HG02870 (cell line): ENCODE measurements at regions not wholly inside any gene's neighbourhood (a gene's known extent, or its start where the extent isn't known, plus 50 kb on each side); places are given as distances from the start of the nearest gene placed in this dataset.

Experiments
- ATAC-seq: cut with Tn5 transposase; IDR thresholded peaks from one replicate; pipeline ENCODE4 v1.9.1; 2021; ENCODE audit warnings: mild to moderate bottlenecking, moderate library complexity; ENCODE audit not compliant: unreplicated experiment

DNA sequence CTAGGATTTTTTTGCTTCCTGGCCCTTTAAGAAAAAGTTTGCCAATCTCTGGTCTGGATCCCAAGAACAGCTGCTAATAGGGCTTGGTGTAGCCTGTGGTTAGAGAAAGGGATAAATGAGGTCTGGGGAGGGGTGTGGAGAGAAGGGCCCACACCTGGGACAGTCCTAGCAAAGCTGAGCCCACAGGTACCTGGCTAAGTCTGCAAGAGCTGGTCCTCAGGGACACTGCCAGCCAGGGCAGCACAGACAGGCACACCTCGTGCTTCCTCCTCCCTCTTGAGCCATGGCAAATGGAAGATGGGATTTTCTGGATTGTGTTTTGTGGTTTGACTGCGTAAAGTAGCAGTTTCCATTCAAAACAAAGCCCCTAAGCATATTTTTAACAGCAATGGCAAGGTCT, 217.5 kb downstream of the SOX9 start:
- ATAC-seq = no peak

DNA sequence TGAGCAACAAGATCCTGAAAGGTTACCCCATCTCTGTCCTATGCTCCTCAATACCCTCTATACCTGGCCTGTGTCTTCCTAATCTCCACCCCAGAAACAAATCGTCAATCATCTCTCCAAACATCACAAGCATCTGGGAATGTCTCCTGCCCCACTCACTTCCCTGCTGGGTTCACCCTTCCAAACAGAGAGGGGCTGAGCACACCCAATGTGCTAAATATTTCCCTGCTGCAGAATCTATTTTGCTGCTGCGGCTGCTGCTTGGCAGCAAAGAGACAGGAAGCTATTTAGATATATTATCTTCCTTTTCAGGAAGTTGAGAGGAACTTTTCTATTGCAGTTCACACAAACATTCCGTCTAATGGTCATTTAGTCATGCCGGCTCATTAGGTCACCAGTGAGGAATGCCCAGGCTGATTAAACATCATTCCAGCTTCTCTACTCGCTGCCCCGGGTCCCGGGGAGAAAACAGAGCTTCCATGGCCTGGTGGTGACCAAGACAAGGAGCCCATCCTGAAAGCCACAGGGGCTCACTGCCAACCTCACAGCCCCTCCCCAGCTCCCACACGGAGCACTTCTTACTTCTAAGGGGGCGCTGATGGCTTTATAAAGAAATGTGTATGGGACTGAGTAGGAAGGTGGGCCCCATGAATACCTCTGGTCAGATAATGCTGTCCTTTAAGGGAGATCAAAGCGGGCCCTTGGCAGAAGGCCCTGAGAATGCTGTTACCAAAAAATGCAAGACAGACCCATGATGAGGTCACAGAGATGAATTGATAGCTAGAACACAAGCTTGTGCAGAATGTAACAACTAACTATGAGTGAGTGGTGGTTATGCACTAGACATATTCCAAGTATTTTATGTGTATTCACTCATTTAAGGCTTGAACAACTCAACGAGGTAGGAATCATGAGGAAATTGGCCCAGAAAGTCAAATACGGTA, 218.3 kb downstream of the SOX9 start:
- no peak for ATAC-seq

DNA sequence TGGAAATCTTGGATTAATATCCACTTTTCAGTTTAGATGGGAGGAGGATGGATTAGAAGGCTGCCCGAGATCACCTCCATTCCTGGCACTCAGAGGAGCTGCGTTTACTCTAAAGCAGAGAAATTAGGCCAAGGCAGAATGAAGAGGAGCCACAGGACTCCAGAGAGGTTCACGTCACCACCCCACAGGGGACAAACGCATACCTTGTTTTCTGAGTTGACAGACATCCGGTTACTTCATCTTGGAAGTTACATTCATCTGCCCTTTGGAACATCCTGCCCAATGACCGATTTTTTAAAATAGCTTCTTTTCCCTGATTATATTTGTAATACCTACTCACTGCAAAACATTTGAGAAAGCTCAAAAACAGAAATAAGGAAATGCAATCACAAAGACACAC, 220.0 kb downstream of the SOX9 start:
- no peak for ATAC-seq

DNA sequence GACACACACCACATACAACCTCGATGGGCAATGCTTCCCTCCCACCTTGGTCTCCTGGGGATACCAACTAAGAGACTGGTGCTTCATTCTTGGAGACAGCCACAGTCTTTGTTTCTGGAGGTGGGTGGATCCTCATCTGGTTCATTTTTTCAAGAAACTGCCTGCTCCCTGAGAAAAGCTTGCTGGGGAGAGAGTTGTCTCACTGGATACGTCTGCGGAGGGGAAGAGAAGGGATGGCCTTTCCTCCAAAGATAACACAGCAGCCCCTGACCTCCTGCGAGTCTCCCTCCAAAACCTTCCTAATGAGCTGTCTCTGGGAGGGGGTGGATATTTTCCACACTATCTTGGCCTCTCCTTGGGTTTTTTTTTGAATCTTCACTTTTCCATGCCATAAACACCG, 221.2 kb downstream of the SOX9 start:
- ATAC-seq = no peak

DNA sequence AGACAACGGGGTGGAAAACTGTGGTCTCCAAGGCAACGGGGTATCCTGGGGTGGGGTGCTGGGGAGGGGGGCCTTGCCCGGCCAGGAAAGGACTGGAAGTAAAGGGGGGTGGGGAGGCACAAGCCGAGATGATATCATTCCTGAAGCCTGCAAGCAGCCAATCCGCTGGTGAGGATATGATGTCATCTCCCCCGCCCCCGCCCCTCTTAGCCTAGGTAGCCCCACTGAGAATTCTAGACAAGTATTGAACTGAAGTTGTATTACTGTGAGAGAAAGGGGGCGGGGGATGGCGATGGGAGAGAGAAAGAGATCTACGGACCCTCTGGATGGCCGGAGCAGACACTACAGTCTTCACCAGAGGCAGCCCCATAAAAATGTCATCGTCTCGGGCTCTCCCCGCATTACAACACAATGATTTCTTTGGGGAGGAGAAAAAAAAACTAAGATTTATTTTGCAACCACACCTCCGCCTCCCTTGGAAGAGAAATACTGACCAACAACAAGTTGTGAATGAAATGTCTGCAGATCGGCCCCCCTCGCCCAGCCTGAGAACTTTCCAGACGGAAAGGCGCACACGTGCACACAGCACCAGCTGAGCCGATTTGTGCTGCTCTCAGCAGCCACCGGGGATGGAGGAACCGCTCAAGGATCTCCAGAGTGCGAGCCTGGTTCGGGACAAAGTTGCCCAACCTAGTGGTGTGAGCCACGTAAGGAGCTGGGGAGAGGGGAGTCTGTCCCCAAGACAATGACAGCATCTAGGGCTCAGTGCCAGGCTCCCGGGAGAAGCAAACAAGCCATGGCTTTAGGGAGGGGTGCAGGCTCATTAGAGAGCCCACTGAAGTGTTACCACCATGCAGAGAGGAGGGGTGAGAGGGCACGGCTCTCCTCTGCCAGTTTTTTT, 222.1 kb downstream of the SOX9 start:
- no peak for ATAC-seq

DNA sequence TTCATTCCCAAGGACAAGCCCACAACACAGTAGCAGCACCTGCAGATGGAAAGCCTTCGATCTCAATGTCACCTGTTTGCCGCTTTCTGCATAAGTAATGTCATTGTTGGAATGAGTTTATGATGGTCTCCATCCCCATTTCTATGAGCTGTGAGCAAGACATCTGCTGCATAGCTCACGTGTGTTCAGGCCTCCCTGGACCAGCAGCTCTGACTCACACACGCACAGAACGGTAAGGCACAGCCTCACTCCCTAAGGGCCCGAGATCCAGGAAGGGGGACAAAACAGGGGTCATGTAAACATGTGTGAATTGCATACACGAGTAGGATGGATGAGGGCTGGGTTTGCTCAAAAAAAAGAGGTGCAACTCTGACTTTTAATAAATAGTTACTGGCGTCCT, 223.1 kb downstream of the SOX9 start:
- ATAC-seq = no peak

DNA sequence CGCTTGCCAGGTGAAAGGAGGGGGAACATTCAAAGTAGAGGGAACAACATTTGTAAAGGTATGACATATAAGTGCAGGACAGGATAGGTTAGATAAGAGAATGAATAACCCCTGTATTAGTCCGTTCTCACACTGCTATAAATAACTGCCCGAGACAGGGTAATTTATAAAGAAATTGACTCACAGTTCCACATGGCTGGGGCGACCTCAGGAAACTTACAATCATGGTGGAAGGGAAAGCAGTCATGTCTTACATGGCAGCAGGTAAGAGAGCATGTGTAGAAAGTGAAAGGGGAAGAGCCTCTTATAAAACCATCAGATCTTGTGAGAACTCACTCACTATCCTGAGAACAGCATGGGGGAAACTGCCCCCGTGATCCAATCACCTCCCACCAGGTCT, 223.8 kb downstream of the SOX9 start:
- ATAC-seq = no peak

DNA sequence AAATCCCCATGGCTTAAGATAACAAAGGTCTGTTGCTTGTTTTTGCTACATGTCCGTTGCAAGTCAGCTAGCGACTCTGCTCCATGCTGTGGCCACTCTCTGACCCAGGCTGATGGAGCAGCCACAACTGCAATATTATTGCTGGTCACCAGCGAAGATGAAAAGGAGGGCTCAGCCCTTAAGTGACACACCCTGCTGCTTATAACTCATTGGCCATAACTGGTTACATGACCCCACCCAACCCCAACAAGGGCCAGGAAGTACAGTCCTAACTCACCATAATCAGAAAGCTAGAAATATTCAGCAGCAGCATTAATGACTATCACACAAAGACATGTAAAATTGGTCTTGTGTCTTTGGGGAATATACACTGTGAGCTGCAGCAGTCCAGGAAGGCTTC, 224.3 kb downstream of the SOX9 start:
- ATAC-seq = no peak

DNA sequence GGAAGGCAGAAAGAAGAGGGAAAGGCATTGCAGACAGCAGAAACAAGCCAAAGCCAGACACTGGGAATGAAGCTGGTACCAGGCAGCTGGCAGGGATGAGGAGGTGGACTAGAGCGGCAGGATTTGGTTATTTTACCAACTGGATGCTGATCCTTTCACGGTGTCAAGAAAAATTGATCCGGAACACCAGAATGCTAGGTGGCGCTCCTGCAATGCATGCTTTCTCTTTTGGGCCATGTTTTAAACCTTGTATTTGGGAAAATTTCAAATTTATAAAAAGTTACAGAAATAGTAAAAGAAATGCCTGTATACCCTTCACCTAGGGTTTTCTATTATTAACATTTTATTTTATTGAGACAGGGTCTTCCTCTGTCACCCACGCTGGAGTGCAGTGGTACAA, 224.7 kb downstream of the SOX9 start:
- ATAC-seq = no peak

DNA sequence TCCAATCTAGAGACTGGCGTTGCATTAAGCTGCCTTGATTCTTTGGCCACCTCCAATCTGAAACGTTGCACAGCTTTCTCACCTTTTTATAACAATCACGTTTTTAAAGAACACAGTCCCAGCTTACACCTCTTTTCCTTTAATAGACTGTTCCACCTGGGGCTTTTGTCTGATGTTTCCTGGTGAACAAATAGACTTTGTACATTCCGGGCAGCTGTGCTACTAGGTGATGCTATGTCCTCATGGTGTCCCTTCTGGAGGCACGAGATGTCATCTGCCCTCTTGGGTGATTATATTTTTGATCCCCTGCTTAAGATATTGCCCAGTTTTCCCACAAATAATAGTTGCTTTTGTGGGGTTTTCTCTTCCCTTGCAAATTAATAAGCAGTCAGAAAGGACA, 225.5 kb downstream of the SOX9 start:
- no peak for ATAC-seq

DNA sequence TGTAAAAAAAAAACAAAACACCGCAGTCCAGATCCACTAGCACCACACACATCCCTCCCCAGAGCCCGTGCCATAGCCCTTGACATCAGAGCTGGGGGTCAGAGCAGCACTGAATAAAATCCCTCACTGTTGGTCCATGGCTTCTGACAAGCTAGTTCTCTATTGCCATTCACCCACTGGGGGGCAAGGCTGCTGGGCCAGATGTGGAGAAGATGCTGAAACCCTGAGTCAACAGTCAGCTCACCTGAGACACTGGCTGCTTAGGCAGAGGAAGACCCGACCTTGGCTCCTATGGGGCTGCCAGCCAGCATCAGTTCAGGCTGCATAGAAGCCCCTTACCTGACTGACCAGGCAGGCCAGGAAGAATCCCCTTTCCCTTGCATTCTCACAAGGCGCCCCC, 228.2 kb downstream of the SOX9 start:
- ATAC-seq = no peak

DNA sequence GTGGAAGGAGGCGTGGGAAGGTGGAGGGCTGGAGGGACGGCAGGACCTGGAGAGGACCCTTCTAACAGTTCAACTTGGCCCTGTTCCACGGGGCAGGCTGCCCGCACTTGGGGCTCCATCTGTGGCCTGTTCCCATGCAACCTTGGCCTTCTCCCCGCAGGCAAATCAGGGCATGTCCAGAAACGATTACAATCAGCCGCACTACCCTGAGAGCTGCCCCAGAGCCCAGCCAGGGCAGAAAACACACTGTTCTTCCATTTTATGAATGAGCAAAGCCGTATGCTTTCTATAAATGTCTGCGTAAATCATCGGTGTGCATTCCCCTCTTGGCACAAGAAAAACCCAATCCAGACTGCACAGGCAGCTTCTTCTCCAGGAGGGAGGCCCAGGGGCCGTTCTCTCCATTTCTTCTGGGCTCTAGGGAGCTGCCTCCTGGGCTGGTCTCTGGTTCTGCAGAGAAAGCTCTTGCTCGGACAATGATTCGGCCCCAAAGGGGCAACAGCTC, 228.7 kb downstream of the SOX9 start:
- no peak for ATAC-seq

DNA sequence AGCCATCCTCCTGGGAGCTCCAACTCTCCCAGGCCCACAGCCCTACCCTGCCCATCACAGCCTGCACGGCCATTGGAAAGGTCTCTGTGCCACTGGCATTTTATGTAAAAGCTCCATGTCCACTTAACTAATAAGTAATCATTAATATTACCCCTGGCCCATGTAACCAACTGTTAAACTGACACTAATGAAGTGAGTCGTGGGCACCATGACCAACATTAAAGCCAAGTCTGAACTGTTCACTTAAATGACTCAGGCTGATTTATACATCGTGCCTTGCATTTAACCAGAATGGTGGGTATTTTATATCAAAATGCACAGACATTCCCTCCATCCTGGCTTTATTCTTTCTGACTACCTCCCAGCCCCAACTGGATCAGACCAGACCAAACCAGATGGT, 229.3 kb downstream of the SOX9 start:
- no peak for ATAC-seq

DNA sequence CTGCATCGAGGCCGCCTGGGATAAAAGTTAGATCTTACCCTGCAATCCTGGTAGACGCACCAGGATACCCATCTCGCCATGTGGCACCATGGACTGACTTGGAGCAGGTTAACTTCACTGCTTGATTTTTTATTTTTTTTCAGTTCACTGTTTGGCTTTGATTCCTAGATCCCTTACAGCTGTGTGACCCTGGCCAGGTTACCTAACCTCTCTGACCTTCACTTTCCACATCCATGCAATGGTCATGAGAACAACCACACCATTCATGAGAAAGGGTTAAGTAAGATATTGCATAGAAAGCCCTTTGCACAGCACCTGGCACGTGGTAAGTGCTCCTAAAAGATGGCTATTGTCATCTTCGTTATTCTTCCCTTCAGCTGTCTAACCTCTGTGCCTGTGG, 230.5 kb downstream of the SOX9 start:
- ATAC-seq = no peak

DNA sequence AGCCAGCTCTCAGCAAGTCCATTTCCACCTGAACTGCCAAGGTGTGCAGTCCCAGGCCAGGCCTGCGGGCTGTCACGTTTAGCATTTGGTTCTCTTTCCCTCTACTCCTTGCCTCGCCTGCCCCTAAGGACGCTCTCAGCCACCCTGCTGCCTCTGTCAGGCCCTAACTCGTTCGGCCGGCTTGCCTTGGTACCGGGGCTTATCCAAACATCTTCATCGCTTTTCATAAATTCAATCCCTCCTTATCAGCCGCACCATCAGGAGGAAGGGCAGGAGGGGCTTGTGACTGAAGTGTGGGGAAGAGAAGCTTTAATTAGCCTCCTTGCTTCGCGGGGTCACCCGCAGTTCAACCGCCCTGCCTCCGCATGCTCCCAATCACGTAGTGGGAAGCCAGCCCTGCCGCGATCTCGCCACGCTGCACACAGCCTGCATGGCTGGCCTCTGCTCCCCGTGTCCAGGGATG, 231.1 kb downstream of the SOX9 start:
- ATAC-seq = no peak

DNA sequence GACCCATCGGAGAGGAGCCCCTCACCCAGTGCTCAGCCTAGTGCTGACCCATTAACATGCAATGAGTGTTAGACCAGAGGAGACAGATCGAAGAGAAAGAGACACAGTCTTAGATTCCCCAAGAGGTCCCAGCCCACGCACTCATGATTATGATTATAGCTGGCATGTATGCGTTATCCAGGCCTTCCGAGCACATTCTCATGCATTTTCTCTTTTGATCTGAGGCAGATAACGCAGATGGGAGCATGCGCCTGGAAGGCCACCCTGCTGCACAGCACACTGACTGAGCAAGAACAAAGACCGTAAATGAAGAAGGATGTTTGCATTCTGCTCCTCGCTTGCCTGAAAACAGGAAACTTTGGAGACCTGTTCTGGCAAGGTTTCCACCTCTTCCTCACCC, 232.7 kb downstream of the SOX9 start:
- ATAC-seq = no peak

DNA sequence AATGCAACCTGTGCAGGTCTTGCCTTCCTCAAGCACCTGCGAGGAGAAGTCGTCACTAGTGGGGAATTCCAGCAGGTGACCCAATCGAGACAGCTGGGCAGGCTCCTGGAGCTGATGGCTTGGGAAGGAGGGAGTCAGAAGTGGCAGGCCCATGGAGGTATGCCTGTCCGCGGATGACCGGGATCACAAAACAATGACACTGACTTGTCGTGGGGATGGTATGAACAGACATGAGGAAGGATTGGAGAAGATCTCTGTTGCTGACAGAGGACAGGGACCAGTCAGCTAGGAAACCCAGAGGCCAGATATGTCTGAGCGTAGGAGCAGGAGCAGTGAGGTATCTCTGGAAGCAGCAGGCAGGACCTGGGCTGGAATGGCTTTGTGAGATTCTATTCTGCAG, 233.3 kb downstream of the SOX9 start:
- no peak for ATAC-seq

DNA sequence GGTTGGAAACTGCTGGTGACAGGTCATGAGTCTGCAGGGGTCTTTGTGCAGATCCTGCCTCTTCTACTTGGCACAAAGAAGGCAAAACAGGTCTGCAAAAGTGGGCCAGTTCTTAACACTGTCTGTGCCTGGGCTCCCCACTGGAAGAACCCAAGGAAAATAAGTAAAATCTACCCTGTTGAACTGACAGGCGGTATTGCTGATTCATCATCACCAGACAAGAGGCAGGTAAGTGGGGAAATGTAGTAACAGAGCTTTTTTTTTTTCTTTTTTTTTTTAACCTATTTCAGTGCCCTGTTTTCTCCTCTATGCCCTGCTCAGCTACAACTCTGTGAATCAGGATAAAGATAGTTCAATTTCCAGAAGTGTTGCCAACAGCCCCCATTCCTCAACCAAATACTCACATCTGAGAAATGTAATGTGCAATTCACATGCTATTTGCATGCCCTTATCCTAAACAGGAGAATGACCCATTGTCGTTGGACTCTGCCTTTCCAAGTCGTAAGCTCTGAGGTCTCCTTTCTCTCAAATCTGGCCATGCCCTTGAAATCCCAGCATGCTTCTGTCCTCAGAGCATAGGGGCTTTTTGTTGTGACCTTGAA, 237.0 kb downstream of the SOX9 start:
- no peak for ATAC-seq

DNA sequence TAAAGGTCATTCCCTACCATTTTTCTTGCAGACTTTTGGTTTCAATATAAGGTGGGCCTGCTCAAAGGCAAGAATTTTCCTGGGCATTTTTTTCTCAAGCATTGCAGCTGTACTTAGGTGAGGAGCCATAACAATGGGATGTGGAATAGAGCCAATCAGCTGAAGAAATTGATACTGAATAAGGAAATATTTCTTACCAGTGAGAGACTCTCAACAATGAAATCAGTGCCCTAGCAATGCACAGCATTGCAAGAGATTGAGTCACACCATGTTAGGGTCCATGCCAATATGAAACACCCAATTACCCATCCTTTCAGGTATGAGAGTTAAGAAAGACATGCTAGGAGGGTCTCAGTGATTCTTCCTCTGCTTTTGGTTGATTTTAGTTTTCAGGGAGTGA, 237.6 kb downstream of the SOX9 start:
- no peak for ATAC-seq

DNA sequence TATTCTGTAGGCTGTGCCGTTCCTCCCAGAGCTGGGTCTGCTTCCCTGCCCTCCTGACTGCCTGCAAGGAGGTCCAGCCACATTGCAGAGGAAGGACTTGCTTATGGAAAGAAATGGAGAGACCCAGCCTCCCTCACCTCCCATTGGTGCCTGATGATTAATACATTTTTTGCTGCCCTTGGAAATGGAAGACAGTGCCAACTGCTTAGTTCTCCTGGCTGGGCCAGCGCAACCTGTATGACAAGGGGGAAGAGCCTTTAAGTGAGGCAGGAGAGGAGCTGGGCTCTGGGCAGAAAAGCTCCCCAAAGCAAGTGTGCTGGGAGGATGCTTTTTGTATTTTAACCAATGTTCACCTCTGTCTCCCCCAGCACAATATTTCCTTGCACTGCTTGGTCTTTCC, 238.5 kb downstream of the SOX9 start:
- ATAC-seq = no peak

DNA sequence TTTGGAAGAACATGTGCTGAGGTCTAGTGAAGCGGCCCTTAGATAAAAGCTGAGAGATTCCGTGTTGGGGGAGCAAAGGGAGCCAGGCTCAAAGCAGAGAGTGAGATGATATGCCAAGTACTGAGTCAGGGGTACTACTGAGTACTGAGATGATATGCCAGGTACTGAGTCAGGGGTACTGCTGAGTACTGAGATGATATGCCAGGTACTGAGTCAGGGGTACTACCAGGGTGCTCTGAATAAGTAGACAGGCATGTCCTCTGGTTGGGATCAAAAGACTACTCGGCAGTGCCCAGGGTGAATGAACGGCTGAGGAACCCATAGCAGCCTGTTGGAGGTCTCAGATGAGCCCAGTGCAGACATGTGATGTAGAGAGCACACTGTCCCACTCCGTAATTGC, 239.0 kb downstream of the SOX9 start:
- ATAC-seq = no peak
